OCI-LY7 (cell line): ENCODE measurements at regions not wholly inside any gene's neighbourhood (a gene's known extent, or its start where the extent isn't known, plus 50 kb on each side); places are given as distances from the start of the nearest gene placed in this dataset.

ENCODE experiments used
- CTCF ChIP-seq: fragments of 200-600 bp; sonication (generic); conservative IDR thresholded peaks from 2 replicates; pipeline ENCODE4 v1.5.1; 2014; ENCODE audit warnings: mild to moderate bottlenecking, antibody characterized with exemption, low read length, moderate library complexity, mixed read lengths
- EZH2phosphoT487 ChIP-seq: fragments of 200-600 bp; sonication (generic); IDR thresholded peaks from 2 replicates; pipeline ENCODE4 v1.6.1; 2018; ENCODE audit warnings: low read depth, borderline replicate concordance, mild to moderate bottlenecking, mixed run types, antibody characterized with exemption, low read length, moderate library complexity, mixed read lengths

- no peak for TF ChIP-seq CTCF
- no peak for TF ChIP-seq EZH2phosphoT487
These were observed 324.5 kb downstream of the NUAK1 start for GRCh38 chr12:105814283-105814682.
